Heart left ventricle (tissue), 16 donors: ENCODE measurements at regions not wholly inside any gene's neighbourhood (a gene's known extent, or its start where the extent isn't known, plus 50 kb on each side); places are given as distances from the start of the nearest gene placed in this dataset.

Source experiments
- ATAC-seq, 4 donors: fragments of 200-7000 bp; cut with Tn5 transposase; one replicate each; pipeline ENCODE4 v1.9.1; 2020 to 2022; ENCODE audit warnings: moderate library complexity in 4 of 4, mild to moderate bottlenecking in 3 of 4, moderate number of reproducible peaks in 1 of 4
- DNase-seq, 5 donors: peaks; one replicate each; pipeline ENCODE4 v3.0.0-alpha.2; 2020
- H3K27ac ChIP-seq, 12 donors: fragments of 200-600 bp; sonication (generic) in 4 of 12; one replicate each; pipeline versions ENCODE4 v1.5.0 to v1.8.0; 2016 to 2022; ENCODE audit warnings: mild to moderate bottlenecking in 2 of 12
- H3K27me3 ChIP-seq, 9 donors: fragments of 200-600 bp; sonication (generic) in 2 of 9; one replicate each; pipeline versions ENCODE4 v1.5.1 to v1.8.0; 2016 to 2022; ENCODE audit warnings: mild to moderate bottlenecking in 3 of 9
- H3K36me3 ChIP-seq, 9 donors: fragments of 200-600 bp; sonication (generic) in 2 of 9; one replicate each; pipeline versions ENCODE4 v1.5.0 to v1.8.0; 2018 to 2022; ENCODE audit warnings: mild to moderate bottlenecking in 2 of 9
- H3K4me1 ChIP-seq, 12 donors: fragments of 200-600 bp; sonication (generic) in 4 of 12; one replicate each; pipeline versions ENCODE4 v1.5.0 to v1.8.0; 2016 to 2022; ENCODE audit warnings: mild to moderate bottlenecking in 3 of 12
- H3K4me3 ChIP-seq, 12 donors: fragments of 200-600 bp; sonication (generic) in 4 of 12; one replicate each; pipeline versions ENCODE4 v1.5.0 to v1.8.0; 2017 to 2022; ENCODE audit warnings: mild to moderate bottlenecking in 9 of 12, moderate library complexity in 4 of 12
- H3K9me3 ChIP-seq, 12 donors: fragments of 200-600 bp; sonication (generic) in 4 of 12; one replicate each; pipeline versions ENCODE4 v1.5.0 to v1.8.0; 2016 to 2022; ENCODE audit warnings: mild to moderate bottlenecking in 1 of 12
- POLR2A ChIP-seq, 2 donors: fragments of 450-650 bp; IDR thresholded peaks; one replicate each; pipeline ENCODE4 v1.6.1; 2017; ENCODE audit warnings: antibody characterized with exemption in 2 of 2, mild to moderate bottlenecking in 2 of 2, moderate library complexity in 2 of 2
- WGBS, 4 donors: extraction: QIAGEN DNeasy Blood & Tissue Kit in 2 of 4; methylation state at CpG; one replicate each; pipeline versions ENCODE4 v1.1.5 to v1.1.7; 2013 to 2018; 5-methylcytosine and 5-hydroxymethylcytosine counted together
- intact Hi-C, 10 donors: fragments of 100-400 bp; cut with DNase I; formaldehyde crosslinking; loops; one replicate each; pipeline versions ENCODE4 v1.11.1 to v1.14.2; 2022
- TF ChIP-seq, protein P1 (sequence below), 12 donors: fragments of 200-600 bp; sonication (generic) in 4 of 12; IDR thresholded peaks; one replicate each; pipeline versions ENCODE4 v1.5.0 to v1.8.0; 2018 to 2022; ENCODE audit warnings: antibody characterized with exemption in 12 of 12, mild to moderate bottlenecking in 5 of 12
- donor health status: ischemic (EF 13 %, LVEDD 7.1; RV severe dilation, severe dysfunction).
- donor health status: healthy with polysubstance abuse.
- donor health status: DM: no; HTN: yes; CAD: no.
- donor health status: DM: no; HTN: no; CAD: no.
- donor health status: ischemic (EF 25% LVEDD 6.9; RV normal size, moderate dysfunction).
- donor health status: ischemic (EF 25% LVEDD 5.7; RV mildly dilated, moderate dysfunction).
- donor health status: healthy.
- donor health status: DM: yes; HTN: yes; CAD: no.
- donor health status: ischemic (EF 35%, LVEDD 5.7; RV mildly dilated, moderate dysfunction).
- donor health status: nonischemic (EF 11% LVEDD 7.7; RV severe dilation, severe dysfunction).
- donor health status: DM: yes; HTN: yes; CAD: no.
- donor health status: PGD.
- donor health status: ischemic (EF 29% LVEDD 5.4; RV normal size, mild dysfunction).
- donor health status: nonischemic (EF 23%, LVEDD 6.1; RV moderate dilation, normal function).

DNA sequence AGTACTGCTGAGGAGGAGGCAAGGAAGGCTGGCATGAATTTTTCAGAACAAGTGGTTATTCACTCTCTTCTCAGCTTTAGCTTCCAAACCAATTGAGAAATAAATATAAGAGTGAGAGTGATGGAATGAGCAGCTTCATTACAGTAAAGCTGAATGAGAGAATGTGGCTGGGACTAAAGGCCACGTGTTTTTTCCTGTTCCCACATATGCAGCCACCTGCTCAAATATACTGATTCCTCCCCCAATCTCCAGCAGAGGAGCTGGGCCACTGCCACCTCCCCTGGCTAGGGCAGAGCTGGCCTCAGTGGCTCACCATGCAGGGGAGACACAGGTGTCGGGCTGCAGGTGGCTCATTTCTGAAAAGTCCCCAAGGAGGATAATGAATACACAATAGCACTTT lies 1505.3 kb upstream of the WWC1 start:
- no peaks in the 10 kb centered on the region for H3K36me3 ChIP-seq
- ATAC-seq (no peak), DNase-seq (no peak)
- no peak overlapping the region for H3K4me3 ChIP-seq
- H3K27me3 ChIP-seq, result no peaks in the 10 kb centered on the region
- no peak for TF ChIP-seq POLR2A (IDR thresholded peaks at IDR 0.05)
- TF ChIP-seq, protein P1, sequence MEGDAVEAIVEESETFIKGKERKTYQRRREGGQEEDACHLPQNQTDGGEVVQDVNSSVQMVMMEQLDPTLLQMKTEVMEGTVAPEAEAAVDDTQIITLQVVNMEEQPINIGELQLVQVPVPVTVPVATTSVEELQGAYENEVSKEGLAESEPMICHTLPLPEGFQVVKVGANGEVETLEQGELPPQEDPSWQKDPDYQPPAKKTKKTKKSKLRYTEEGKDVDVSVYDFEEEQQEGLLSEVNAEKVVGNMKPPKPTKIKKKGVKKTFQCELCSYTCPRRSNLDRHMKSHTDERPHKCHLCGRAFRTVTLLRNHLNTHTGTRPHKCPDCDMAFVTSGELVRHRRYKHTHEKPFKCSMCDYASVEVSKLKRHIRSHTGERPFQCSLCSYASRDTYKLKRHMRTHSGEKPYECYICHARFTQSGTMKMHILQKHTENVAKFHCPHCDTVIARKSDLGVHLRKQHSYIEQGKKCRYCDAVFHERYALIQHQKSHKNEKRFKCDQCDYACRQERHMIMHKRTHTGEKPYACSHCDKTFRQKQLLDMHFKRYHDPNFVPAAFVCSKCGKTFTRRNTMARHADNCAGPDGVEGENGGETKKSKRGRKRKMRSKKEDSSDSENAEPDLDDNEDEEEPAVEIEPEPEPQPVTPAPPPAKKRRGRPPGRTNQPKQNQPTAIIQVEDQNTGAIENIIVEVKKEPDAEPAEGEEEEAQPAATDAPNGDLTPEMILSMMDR (IDR thresholded peaks at IDR 0.05), result no peak
- intact Hi-C loops, result no loop called here
- WGBS, 4 donors, result 79 to 89% (median 81%) methylated on average over 2 of the region's 2 CpGs
- no peak overlapping the region for H3K27ac ChIP-seq
- H3K4me1 ChIP-seq, result peaks cover 0 to 5% (median 0%) of the 10 kb centered on the region in 12 donors
- H3K9me3 ChIP-seq, result no peaks in the 10 kb centered on the region

- Histone ChIP-seq H3K4me3 (no peak overlapping the region), H3K36me3 (no peaks in the 10 kb centered on the region), H3K4me1 (peaks cover 0 to 5% (median 0%) of the 10 kb centered on the region in 12 donors), H3K9me3 (no peaks in the 10 kb centered on the region), H3K27ac (no peak overlapping the region), H3K27me3 (no peaks in the 10 kb centered on the region)
- no peak for ATAC-seq
- TF ChIP-seq POLR2A (IDR thresholded peaks at IDR 0.05), result no peak
- TF ChIP-seq, protein P1 (IDR thresholded peaks at IDR 0.05), result no peak
- no peak for DNase-seq
- intact Hi-C loops, result no loop called here
- 88 to 92% (median 90%) methylated on average over 8 of the region's 8 CpGs for WGBS, 4 donors
These were observed 1504.6 kb upstream of the WWC1 start for GRCh38 chr5:166786889-166787288.

- intact Hi-C loops, result no loop called here
- H3K36me3 ChIP-seq, result no peaks in the 10 kb centered on the region
- ATAC-seq, result no peak
- WGBS, 4 donors, result 47 to 71% (median 62%) methylated on average over 1 of the region's 1 CpG
- DNase-seq, result no peak
- no peak overlapping the region for H3K4me3 ChIP-seq
- no peaks in the 10 kb centered on the region for H3K27me3 ChIP-seq
- no peaks in the 10 kb centered on the region for H3K9me3 ChIP-seq
- H3K4me1 ChIP-seq, result no peaks in the 10 kb centered on the region
- H3K27ac ChIP-seq, result no peak overlapping the region
- no peak for TF ChIP-seq POLR2A (IDR thresholded peaks at IDR 0.05)
- TF ChIP-seq, protein P1 (IDR thresholded peaks at IDR 0.05), result no peak
These were observed 1503.4 kb upstream of the WWC1 start for GRCh38 chr5:166788050-166788449.

- peaks cover 0 to 12% (median 0%) of the 10 kb centered on the region in 12 donors for H3K9me3 ChIP-seq
- H3K4me3 ChIP-seq, result no peak overlapping the region
- TF ChIP-seq, protein P1 (IDR thresholded peaks at IDR 0.05), result no peak
- no peak for TF ChIP-seq POLR2A (IDR thresholded peaks at IDR 0.05)
- H3K27me3 ChIP-seq, result no peaks in the 10 kb centered on the region
- H3K27ac ChIP-seq, result no peak overlapping the region
- intact Hi-C loops, result no loop called here
- 51 to 57% (median 54%) methylated on average over 3 of the region's 3 CpGs for WGBS, 4 donors
- H3K4me1 ChIP-seq, result no peaks in the 10 kb centered on the region
- DNase-seq (no peak), ATAC-seq (no peak)
- H3K36me3 ChIP-seq, result no peaks in the 10 kb centered on the region
These were observed 1495.7 kb upstream of the WWC1 start for GRCh38 chr5:166795756-166796155.
